RWPE2 (cell line): ENCODE measurements at regions not wholly inside any gene's neighbourhood (a gene's known extent, or its start where the extent isn't known, plus 50 kb on each side); places are given as distances from the start of the nearest gene placed in this dataset.

ENCODE experiments used
- ATAC-seq: fragments of 200-7000 bp; cut with Tn5 transposase; 3 replicates; pipeline ENCODE4 v1.9.1; 2021; ENCODE audit warnings: low read depth
- DNase-seq: peaks from one replicate; pipeline ENCODE4 v3.0.0-alpha.2; 2020; ENCODE audit warnings: low spot score
- H3K27ac ChIP-seq: fragments of 450-650 bp; 2 replicates; pipeline ENCODE4 v1.5.1; 2017; ENCODE audit warnings: mild to moderate bottlenecking; ENCODE audit not compliant: poor library complexity, severe bottlenecking
- H3K27me3 ChIP-seq: fragments of 250-450 bp; sonication (Bioruptor Pico); 2 replicates; pipeline ENCODE4 v1.5.1; 2021; ENCODE audit warnings: mild to moderate bottlenecking, moderate library complexity; ENCODE audit not compliant: insufficient read depth, poor library complexity, severe bottlenecking
- H3K36me3 ChIP-seq: fragments of 250-450 bp; sonication (Bioruptor Pico); 2 replicates; pipeline ENCODE4 v1.5.1; 2020; ENCODE audit warnings: low read depth, mild to moderate bottlenecking, moderate library complexity
- H3K4me1 ChIP-seq: fragments of 250-450 bp; sonication (Bioruptor Pico); 2 replicates; pipeline ENCODE4 v1.5.1; 2021; ENCODE audit warnings: mild to moderate bottlenecking, moderate library complexity; ENCODE audit not compliant: insufficient read depth, poor library complexity, severe bottlenecking
- H3K4me3 ChIP-seq: fragments of 250-450 bp; sonication (Bioruptor Pico); 2 replicates; pipeline ENCODE4 v1.5.1; 2021; ENCODE audit warnings: mild to moderate bottlenecking, moderate library complexity; ENCODE audit not compliant: severe bottlenecking
- H3K9me3 ChIP-seq: fragments of 250-450 bp; sonication (Bioruptor Pico); 2 replicates; pipeline ENCODE4 v1.5.1; 2021; ENCODE audit warnings: mild to moderate bottlenecking, moderate library complexity; ENCODE audit not compliant: severe bottlenecking
- TF ChIP-seq, protein P1 (sequence below): fragments of 450-650 bp; IDR thresholded peaks from one replicate; pipeline ENCODE4 v1.5.1; 2017; ENCODE audit warnings: mild to moderate bottlenecking, moderate library complexity; ENCODE audit not compliant: poor library complexity, severe bottlenecking

DNA sequence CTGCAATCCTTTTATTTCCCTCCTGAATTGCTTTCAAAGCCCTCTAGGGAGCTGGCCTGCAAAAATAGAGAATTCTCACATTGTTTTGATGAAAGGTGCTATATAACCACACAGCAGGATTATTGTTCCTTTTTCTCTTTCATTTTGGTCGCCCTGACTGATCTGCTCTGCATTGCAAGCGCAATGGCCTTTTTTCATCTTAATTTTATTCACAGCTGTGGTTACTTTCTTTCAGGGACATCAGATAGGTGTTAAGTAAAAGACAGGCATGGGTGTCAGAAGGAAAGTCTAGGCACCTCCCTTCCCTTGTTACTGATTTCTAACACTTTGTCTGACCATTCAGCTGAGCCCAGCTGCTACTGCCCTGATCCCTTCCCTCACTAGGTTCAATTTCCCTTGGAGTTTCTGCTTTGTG, 850.5 kb upstream of the MAP3K7 start:
- Histone ChIP-seq H3K27me3 (no peaks in the 10 kb centered on the region), H3K36me3 (no peaks in the 10 kb centered on the region), H3K4me1 (no peaks in the 10 kb centered on the region), H3K9me3 (no peaks in the 10 kb centered on the region), H3K27ac (no peak overlapping the region), H3K4me3 (no peak overlapping the region)
- DNase-seq, result no peak
- ATAC-seq, result no peak
- TF ChIP-seq, protein P1, sequence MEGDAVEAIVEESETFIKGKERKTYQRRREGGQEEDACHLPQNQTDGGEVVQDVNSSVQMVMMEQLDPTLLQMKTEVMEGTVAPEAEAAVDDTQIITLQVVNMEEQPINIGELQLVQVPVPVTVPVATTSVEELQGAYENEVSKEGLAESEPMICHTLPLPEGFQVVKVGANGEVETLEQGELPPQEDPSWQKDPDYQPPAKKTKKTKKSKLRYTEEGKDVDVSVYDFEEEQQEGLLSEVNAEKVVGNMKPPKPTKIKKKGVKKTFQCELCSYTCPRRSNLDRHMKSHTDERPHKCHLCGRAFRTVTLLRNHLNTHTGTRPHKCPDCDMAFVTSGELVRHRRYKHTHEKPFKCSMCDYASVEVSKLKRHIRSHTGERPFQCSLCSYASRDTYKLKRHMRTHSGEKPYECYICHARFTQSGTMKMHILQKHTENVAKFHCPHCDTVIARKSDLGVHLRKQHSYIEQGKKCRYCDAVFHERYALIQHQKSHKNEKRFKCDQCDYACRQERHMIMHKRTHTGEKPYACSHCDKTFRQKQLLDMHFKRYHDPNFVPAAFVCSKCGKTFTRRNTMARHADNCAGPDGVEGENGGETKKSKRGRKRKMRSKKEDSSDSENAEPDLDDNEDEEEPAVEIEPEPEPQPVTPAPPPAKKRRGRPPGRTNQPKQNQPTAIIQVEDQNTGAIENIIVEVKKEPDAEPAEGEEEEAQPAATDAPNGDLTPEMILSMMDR, result no peak

GRCh38 chr6:91436448-91436847, 849.6 kb upstream of the MAP3K7 start:
- no peak for ATAC-seq

GRCh38 chr6:91435630-91436029, 848.8 kb upstream of the MAP3K7 start:
- DNase-seq (no peak), ATAC-seq (no peak)
- no peaks in the 10 kb centered on the region for H3K4me1 ChIP-seq
- TF ChIP-seq, protein P1, result no peak
- no peak overlapping the region for H3K27ac ChIP-seq
- no peaks in the 10 kb centered on the region for H3K36me3 ChIP-seq
- H3K9me3 ChIP-seq, result no peaks in the 10 kb centered on the region
- H3K4me3 ChIP-seq, result no peak overlapping the region
- H3K27me3 ChIP-seq, result no peaks in the 10 kb centered on the region

More at GRCh38 chr6:91436448-91436847, 849.6 kb upstream of the MAP3K7 start:
- no peak overlapping the region for H3K4me3 ChIP-seq
- no peaks in the 10 kb centered on the region for H3K27me3 ChIP-seq
- no peak overlapping the region for H3K27ac ChIP-seq
- H3K9me3 ChIP-seq, result no peaks in the 10 kb centered on the region
- DNase-seq, result no peak
- TF ChIP-seq, protein P1, result no peak
- H3K36me3 ChIP-seq, result no peaks in the 10 kb centered on the region
- H3K4me1 ChIP-seq, result no peaks in the 10 kb centered on the region

GRCh38 chr6:91434576-91434975, 847.7 kb upstream of the MAP3K7 start:
- Histone ChIP-seq H3K27me3 (no peaks in the 10 kb centered on the region), H3K36me3 (no peaks in the 10 kb centered on the region), H3K4me3 (no peak overlapping the region), H3K9me3 (no peaks in the 10 kb centered on the region), H3K4me1 (no peaks in the 10 kb centered on the region), H3K27ac (no peak overlapping the region)
- no peak for ATAC-seq
- no peak for DNase-seq
- TF ChIP-seq, protein P1, result no peak

GRCh38 chr6:91433660-91434534, 847.0 kb upstream of the MAP3K7 start:
- no peaks in the 10 kb centered on the region for H3K36me3 ChIP-seq
- no peak for DNase-seq
- H3K27me3 ChIP-seq, result no peaks in the 10 kb centered on the region
- TF ChIP-seq, protein P1, result no peak
- H3K9me3 ChIP-seq, result no peaks in the 10 kb centered on the region
- no peak for ATAC-seq
- H3K4me1 ChIP-seq, result no peaks in the 10 kb centered on the region
- no peak overlapping the region for H3K4me3 ChIP-seq
- no peak overlapping the region for H3K27ac ChIP-seq
